ENCODE measurements at regions not wholly inside any gene's neighbourhood (a gene's known extent, or its start where the extent isn't known, plus 50 kb on each side); places are given as distances from the start of the nearest gene placed in this dataset.

- DNase-seq: no peak
Observed at GRCh38 chr13:44101347-44102083, 221.8 kb downstream of the LACC1 start.

GRCh38 chr13:44103429-44104196, 223.9 kb downstream of the LACC1 start:
- DNase-seq: no peak

GRCh38 chr13:44104197-44104490, 224.4 kb downstream of the LACC1 start:
- no peak for DNase-seq

- DNase-seq: no peak
Observed at GRCh38 chr13:44104969-44105368, 225.3 kb downstream of the LACC1 start.

GRCh38 chr13:44106266-44107152, 226.8 kb downstream of the LACC1 start:
- DNase-seq: no peak

- DNase-seq: no peak
Observed at GRCh38 chr13:44107357-44108121, 227.8 kb downstream of the LACC1 start.

- peak; percentile 14 for DNase-seq
Observed at GRCh38 chr13:44108331-44108858, 228.7 kb downstream of the LACC1 start.

- no peak for DNase-seq
Observed at GRCh38 chr13:44110091-44110621, 230.5 kb downstream of the LACC1 start.

GRCh38 chr13:44111701-44112100, 232.0 kb downstream of the LACC1 start:
- no peak for DNase-seq

- DNase-seq: no peak
Observed at GRCh38 chr13:44112700-44113329, 233.1 kb downstream of the LACC1 start.

GRCh38 chr13:44116562-44117332, 237.0 kb downstream of the LACC1 start:
- peak; percentile 21 for DNase-seq

GRCh38 chr13:44117351-44117750, 237.6 kb downstream of the LACC1 start:
- DNase-seq: peak; percentile 50

- DNase-seq: no peak
Observed at GRCh38 chr13:44117816-44118215, 238.1 kb downstream of the LACC1 start.

- no peak for DNase-seq
Observed at GRCh38 chr13:44118881-44119280, 239.2 kb downstream of the LACC1 start.

GRCh38 chr13:44120043-44120442, 240.3 kb downstream of the LACC1 start:
- DNase-seq: no peak

- DNase-seq: no peak
Observed at GRCh38 chr13:44120849-44121755, 241.4 kb downstream of the LACC1 start.

GRCh38 chr13:44124352-44124751, 244.6 kb downstream of the LACC1 start:
- no peak for DNase-seq

GRCh38 chr13:44125943-44126469, 246.3 kb downstream of the LACC1 start:
- no peak for DNase-seq

GRCh38 chr13:44128552-44129001, 245.0 kb upstream of the SERP2 start:
- no peak for DNase-seq

Measured in dermis blood vessel endothelial cell (primary cell).